ENCODE measurements at regions not wholly inside any gene's neighbourhood (a gene's known extent, or its start where the extent isn't known, plus 50 kb on each side); places are given as distances from the start of the nearest gene placed in this dataset.
"Not testable (repeated sequence)": the region's sequence is repeated elsewhere in the genome, so short reads cannot be mapped to it uniquely, and the experiment has no call there.

- no peak for DNase-seq (ENCODE audit: low read depth)
These were observed 1006.5 kb downstream of the TBL1XR1 start for GRCh38 chr3:176190755-176191154.

- no peak for DNase-seq (ENCODE audit: low read depth)
These were observed 1014.1 kb downstream of the TBL1XR1 start for GRCh38 chr3:176183181-176183580.

- no peak for DNase-seq (ENCODE audit: low read depth)
These were observed 1023.2 kb downstream of the TBL1XR1 start for GRCh38 chr3:176174060-176174459.

GRCh38 chr3:176172492-176172891 is 1024.8 kb downstream of the TBL1XR1 start:
- no peak for DNase-seq (ENCODE audit: low read depth)

- DNase-seq (ENCODE audit: low read depth): no peak
These were observed 1030.0 kb downstream of the TBL1XR1 start for GRCh38 chr3:176167272-176167671.

GRCh38 chr3:176160997-176161396 is 1036.3 kb downstream of the TBL1XR1 start:
- no peak for DNase-seq (ENCODE audit: low read depth)

GRCh38 chr3:176159796-176160195 is 1037.5 kb downstream of the TBL1XR1 start:
- no peak for DNase-seq (ENCODE audit: low read depth)

- no peak for DNase-seq (ENCODE audit: low read depth)
These were observed 1042.3 kb downstream of the TBL1XR1 start for GRCh38 chr3:176155012-176155411.

- no peak for DNase-seq (ENCODE audit: low read depth)
These were observed 1047.7 kb downstream of the TBL1XR1 start for GRCh38 chr3:176149567-176149966.

- DNase-seq (ENCODE audit: low read depth): no peak
These were observed 1050.0 kb downstream of the TBL1XR1 start for GRCh38 chr3:176147251-176147650.

GRCh38 chr3:176141837-176142236 is 1055.4 kb downstream of the TBL1XR1 start:
- no peak for DNase-seq (ENCODE audit: low read depth)

- DNase-seq (ENCODE audit: low read depth): no peak
These were observed 1076.8 kb downstream of the TBL1XR1 start for GRCh38 chr3:176120507-176120906.

- DNase-seq (ENCODE audit: low read depth): no peak
These were observed 1077.5 kb downstream of the TBL1XR1 start for GRCh38 chr3:176119826-176120225.

- DNase-seq (ENCODE audit: low read depth): no peak
These were observed 1090.9 kb downstream of the TBL1XR1 start for GRCh38 chr3:176106380-176106779.

GRCh38 chr3:176097027-176097426 is 1100.3 kb downstream of the TBL1XR1 start:
- DNase-seq (ENCODE audit: low read depth): no peak

GRCh38 chr3:176093892-176094291 is 1103.4 kb downstream of the TBL1XR1 start:
- not testable (repeated sequence) for DNase-seq (ENCODE audit: low read depth)

GRCh38 chr3:176090727-176091126 is 1106.6 kb downstream of the TBL1XR1 start:
- no peak for DNase-seq (ENCODE audit: low read depth)

- DNase-seq (ENCODE audit: low read depth): no peak
These were observed 1108.3 kb downstream of the TBL1XR1 start for GRCh38 chr3:176088962-176089383.

- no peak for DNase-seq (ENCODE audit: low read depth)
These were observed 1110.1 kb downstream of the TBL1XR1 start for GRCh38 chr3:176087066-176087697.

- no peak for DNase-seq (ENCODE audit: low read depth)
These were observed 1117.5 kb downstream of the TBL1XR1 start for GRCh38 chr3:176079785-176080184.

- DNase-seq (ENCODE audit: low read depth): no peak
These were observed 1118.4 kb downstream of the TBL1XR1 start for GRCh38 chr3:176078906-176079305.

GRCh38 chr3:176075491-176075890 is 1121.8 kb downstream of the TBL1XR1 start:
- no peak for DNase-seq (ENCODE audit: low read depth)

- no peak for DNase-seq (ENCODE audit: low read depth)
These were observed 1122.2 kb downstream of the TBL1XR1 start for GRCh38 chr3:176075046-176075445.

GRCh38 chr3:176074096-176074495 is 1123.2 kb downstream of the TBL1XR1 start:
- no peak for DNase-seq (ENCODE audit: low read depth)

Measured in stimulated activated CD8-positive, alpha-beta memory T cell treated with anti-CD3 and anti-CD28 coated beads, Interleukin-4, amount 100 ng/mL, for 24 hours (primary cell).